ENCODE measurements at regions not wholly inside any gene's neighbourhood (a gene's known extent, or its start where the extent isn't known, plus 50 kb on each side); places are given as distances from the start of the nearest gene placed in this dataset.

DNA sequence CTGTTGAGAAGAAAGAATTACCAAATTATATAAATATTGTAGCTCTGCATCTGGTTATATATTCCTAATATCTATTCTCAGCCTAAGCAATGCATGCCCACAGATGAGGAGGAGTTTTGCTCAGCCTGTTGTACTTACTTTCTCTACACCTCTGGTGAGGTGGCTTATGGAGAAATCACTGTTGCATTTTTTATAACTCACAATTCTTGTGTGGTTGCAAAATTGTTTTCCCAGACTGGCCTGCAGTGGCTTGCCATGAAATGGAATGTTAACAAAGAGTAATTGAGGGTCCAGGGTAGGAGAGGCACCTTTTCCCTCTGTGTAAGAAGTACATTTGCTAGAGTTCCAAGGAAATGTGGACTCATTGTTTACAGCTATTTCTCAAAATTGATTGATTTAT is 202.0 kb upstream of the SEMA3E start:
- Histone ChIP-seq H3K18ac (ENCODE audit: low read depth in 1 of 2, low read length in 2 of 2) (no peak overlapping the region), H3K9ac (ENCODE audit: low read length) (no peak overlapping the region), H2BK12ac (ENCODE audit: low read length in 2 of 2) (no peak overlapping the region), H3K4me3 (ENCODE audit: insufficient read depth in 1 of 2, low read depth in 1 of 2, low read length in 2 of 2) (no peak overlapping the region), H3K4me1 (ENCODE audit: control insufficient read depth, insufficient read depth, low read depth, low read length) (no peaks in the 10 kb centered on the region), H2BK120ac (ENCODE audit: low read depth, low read length) (no peak overlapping the region), H4K8ac (ENCODE audit: low read length) (no peak overlapping the region), H3K36me3 (ENCODE audit: control insufficient read depth in 1 of 2, insufficient read depth in 2 of 2, low read depth in 1 of 2, low read length in 2 of 2) (no peaks in the 10 kb centered on the region), H3K9me3 (ENCODE audit: control insufficient read depth, low read length) (no peaks in the 10 kb centered on the region), H3K4ac (ENCODE audit: low read depth in 1 of 2, low read length in 2 of 2) (no peak overlapping the region), H2AFZ (ENCODE audit: low read depth, low read length) (no peak overlapping the region), H4K91ac (ENCODE audit: low read length) (no peak overlapping the region), H3K27me3 (ENCODE audit: control insufficient read depth in 1 of 2, insufficient read depth in 1 of 2, low read length in 2 of 2) (no peaks in the 10 kb centered on the region), H2BK5ac (ENCODE audit: low read depth, low read length, poor library complexity, severe bottlenecking) (no peak overlapping the region), H2BK15ac (ENCODE audit: low read depth, poor library complexity, severe bottlenecking) (no peak overlapping the region), H3K27ac (ENCODE audit: low read length, poor library complexity, severe bottlenecking) (no peak overlapping the region), H3K14ac (ENCODE audit: low read length in 2 of 2) (no peak overlapping the region), H3K79me1 (replicated peaks; ENCODE audit: low read length, poor library complexity, severe bottlenecking) (no peaks in the 10 kb centered on the region), H2AK5ac (ENCODE audit: low read length, severe bottlenecking) (no peak overlapping the region), H3K23ac (ENCODE audit: low read length in 2 of 2) (no peak overlapping the region), H3K4me2 (ENCODE audit: low read length, poor library complexity, severe bottlenecking) (no peak overlapping the region)
- no peak for DNase-seq

DNA sequence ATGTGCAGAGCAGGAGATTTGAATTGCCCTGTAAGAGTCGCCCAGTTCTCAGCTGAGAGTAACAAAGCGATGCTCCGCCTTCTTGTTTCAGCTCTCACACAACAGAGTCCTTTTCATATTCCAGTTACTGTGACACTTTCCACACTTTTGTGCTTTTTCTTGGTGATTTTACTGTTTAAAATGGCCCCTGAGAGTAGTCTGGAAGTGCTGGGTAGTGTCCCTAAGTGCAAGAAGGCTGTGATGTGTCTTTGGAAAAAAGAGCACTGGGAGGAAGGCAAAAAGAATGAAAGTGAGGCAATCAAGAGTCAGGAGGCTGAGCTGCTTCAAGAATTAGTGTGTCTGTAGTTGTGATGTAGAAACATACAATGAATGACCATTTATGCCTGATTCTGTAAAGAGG is 201.2 kb upstream of the SEMA3E start:
- Histone ChIP-seq H3K79me1 (replicated peaks; ENCODE audit: low read length, poor library complexity, severe bottlenecking) (no peaks in the 10 kb centered on the region), H3K27me3 (ENCODE audit: control insufficient read depth in 1 of 2, insufficient read depth in 1 of 2, low read length in 2 of 2) (no peaks in the 10 kb centered on the region), H2AK5ac (ENCODE audit: low read length, severe bottlenecking) (no peak overlapping the region), H2BK120ac (ENCODE audit: low read depth, low read length) (no peak overlapping the region), H3K4ac (ENCODE audit: low read depth in 1 of 2, low read length in 2 of 2) (no peak overlapping the region), H3K23ac (ENCODE audit: low read length in 2 of 2) (no peak overlapping the region), H4K8ac (ENCODE audit: low read length) (no peak overlapping the region), H2BK5ac (ENCODE audit: low read depth, low read length, poor library complexity, severe bottlenecking) (no peak overlapping the region), H3K36me3 (ENCODE audit: control insufficient read depth in 1 of 2, insufficient read depth in 2 of 2, low read depth in 1 of 2, low read length in 2 of 2) (no peaks in the 10 kb centered on the region), H3K4me1 (ENCODE audit: control insufficient read depth, insufficient read depth, low read depth, low read length) (no peaks in the 10 kb centered on the region), H3K18ac (ENCODE audit: low read depth in 1 of 2, low read length in 2 of 2) (no peak overlapping the region), H3K14ac (ENCODE audit: low read length in 2 of 2) (no peak overlapping the region), H2AFZ (ENCODE audit: low read depth, low read length) (no peak overlapping the region), H3K27ac (ENCODE audit: low read length, poor library complexity, severe bottlenecking) (no peak overlapping the region), H2BK15ac (ENCODE audit: low read depth, poor library complexity, severe bottlenecking) (no peak overlapping the region), H3K9me3 (ENCODE audit: control insufficient read depth, low read length) (no peaks in the 10 kb centered on the region), H2BK12ac (ENCODE audit: low read length in 2 of 2) (no peak overlapping the region), H4K91ac (ENCODE audit: low read length) (no peak overlapping the region), H3K4me2 (ENCODE audit: low read length, poor library complexity, severe bottlenecking) (no peak overlapping the region), H3K4me3 (ENCODE audit: insufficient read depth in 1 of 2, low read depth in 1 of 2, low read length in 2 of 2) (no peak overlapping the region), H3K9ac (ENCODE audit: low read length) (peak overlapping the region; percentile 51)
- peak; percentile 8 for DNase-seq
- WGBS = 100% methylated on average over 1 of the region's 3 CpGs

DNA sequence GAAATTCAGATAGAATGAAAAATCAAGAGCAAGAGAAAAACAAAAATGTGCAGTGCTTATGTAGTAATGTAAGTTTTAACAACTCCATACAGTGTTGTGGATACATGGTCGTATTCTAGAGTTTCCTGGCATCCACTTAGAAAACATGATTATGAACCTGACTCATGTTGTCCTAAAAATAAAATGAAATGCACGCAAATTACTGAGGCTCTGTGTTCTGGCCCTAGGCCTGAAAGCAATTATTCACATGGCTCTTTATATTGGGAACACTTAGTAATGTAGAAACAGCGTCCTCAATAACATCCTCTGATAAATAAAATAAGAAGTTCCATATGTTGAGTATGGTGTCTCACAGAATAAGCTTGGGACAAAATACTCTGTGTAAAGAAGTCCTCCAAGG is 200.2 kb upstream of the SEMA3E start:
- H2BK12ac ChIP-seq (ENCODE audit: low read length in 2 of 2) = no peak overlapping the region
- H3K4me1 ChIP-seq (ENCODE audit: control insufficient read depth, insufficient read depth, low read depth, low read length) = no peaks in the 10 kb centered on the region
- no peak overlapping the region for H2BK5ac ChIP-seq (ENCODE audit: low read depth, low read length, poor library complexity, severe bottlenecking)
- no peak overlapping the region for H2BK120ac ChIP-seq (ENCODE audit: low read depth, low read length)
- no peaks in the 10 kb centered on the region for H3K36me3 ChIP-seq (ENCODE audit: control insufficient read depth in 1 of 2, insufficient read depth in 2 of 2, low read depth in 1 of 2, low read length in 2 of 2)
- H3K9ac ChIP-seq (ENCODE audit: low read length) = peak overlapping the region; percentile 51
- no peaks in the 10 kb centered on the region for H3K79me1 ChIP-seq (replicated peaks; ENCODE audit: low read length, poor library complexity, severe bottlenecking)
- H3K23ac ChIP-seq (ENCODE audit: low read length in 2 of 2) = no peak overlapping the region
- no peak for DNase-seq
- H2AFZ ChIP-seq (ENCODE audit: low read depth, low read length) = no peak overlapping the region
- no CpG with 5 or more reads among the region's 3 CpGs for WGBS
- no peak overlapping the region for H3K14ac ChIP-seq (ENCODE audit: low read length in 2 of 2)
- H3K4me2 ChIP-seq (ENCODE audit: low read length, poor library complexity, severe bottlenecking) = no peak overlapping the region
- no peak overlapping the region for H4K8ac ChIP-seq (ENCODE audit: low read length)
- H3K9me3 ChIP-seq (ENCODE audit: control insufficient read depth, low read length) = no peaks in the 10 kb centered on the region
- H3K4me3 ChIP-seq (ENCODE audit: insufficient read depth in 1 of 2, low read depth in 1 of 2, low read length in 2 of 2) = no peak overlapping the region
- no peak overlapping the region for H3K18ac ChIP-seq (ENCODE audit: low read depth in 1 of 2, low read length in 2 of 2)
- H3K27ac ChIP-seq (ENCODE audit: low read length, poor library complexity, severe bottlenecking) = no peak overlapping the region
- H4K91ac ChIP-seq (ENCODE audit: low read length) = no peak overlapping the region
- H2AK5ac ChIP-seq (ENCODE audit: low read length, severe bottlenecking) = no peak overlapping the region
- H3K27me3 ChIP-seq (ENCODE audit: control insufficient read depth in 1 of 2, insufficient read depth in 1 of 2, low read length in 2 of 2) = no peaks in the 10 kb centered on the region
- H2BK15ac ChIP-seq (ENCODE audit: low read depth, poor library complexity, severe bottlenecking) = no peak overlapping the region
- H3K4ac ChIP-seq (ENCODE audit: low read depth in 1 of 2, low read length in 2 of 2) = no peak overlapping the region

- no peaks in the 10 kb centered on the region for H3K27me3 ChIP-seq (ENCODE audit: control insufficient read depth in 1 of 2, insufficient read depth in 1 of 2, low read length in 2 of 2)
- H3K4me1 ChIP-seq (ENCODE audit: control insufficient read depth, insufficient read depth, low read depth, low read length) = no peaks in the 10 kb centered on the region
- no peak overlapping the region for H2AFZ ChIP-seq (ENCODE audit: low read depth, low read length)
- H3K9me3 ChIP-seq (ENCODE audit: control insufficient read depth, low read length) = peaks cover 3% of the 10 kb centered on the region
- no peak overlapping the region for H3K4me3 ChIP-seq (ENCODE audit: insufficient read depth in 1 of 2, low read depth in 1 of 2, low read length in 2 of 2)
- no peak overlapping the region for H4K8ac ChIP-seq (ENCODE audit: low read length)
- H2BK120ac ChIP-seq (ENCODE audit: low read depth, low read length) = no peak overlapping the region
- no peak overlapping the region for H3K27ac ChIP-seq (ENCODE audit: low read length, poor library complexity, severe bottlenecking)
- DNase-seq = no peak
- no peak overlapping the region for H3K14ac ChIP-seq (ENCODE audit: low read length in 2 of 2)
- no peak overlapping the region for H3K18ac ChIP-seq (ENCODE audit: low read depth in 1 of 2, low read length in 2 of 2)
- H2BK15ac ChIP-seq (ENCODE audit: low read depth, poor library complexity, severe bottlenecking) = no peak overlapping the region
- H2BK12ac ChIP-seq (ENCODE audit: low read length in 2 of 2) = no peak overlapping the region
- no peak overlapping the region for H2BK5ac ChIP-seq (ENCODE audit: low read depth, low read length, poor library complexity, severe bottlenecking)
- H3K4ac ChIP-seq (ENCODE audit: low read depth in 1 of 2, low read length in 2 of 2) = no peak overlapping the region
- H4K91ac ChIP-seq (ENCODE audit: low read length) = no peak overlapping the region
- no peak overlapping the region for H3K9ac ChIP-seq (ENCODE audit: low read length)
- no peak overlapping the region for H2AK5ac ChIP-seq (ENCODE audit: low read length, severe bottlenecking)
- no peaks in the 10 kb centered on the region for H3K36me3 ChIP-seq (ENCODE audit: control insufficient read depth in 1 of 2, insufficient read depth in 2 of 2, low read depth in 1 of 2, low read length in 2 of 2)
- H3K23ac ChIP-seq (ENCODE audit: low read length in 2 of 2) = no peak overlapping the region
- WGBS = 99% methylated on average over 6 of the region's 6 CpGs
- H3K79me1 ChIP-seq (replicated peaks; ENCODE audit: low read length, poor library complexity, severe bottlenecking) = no peaks in the 10 kb centered on the region
- H3K4me2 ChIP-seq (ENCODE audit: low read length, poor library complexity, severe bottlenecking) = no peak overlapping the region
Observed at GRCh38 chr7:83842894-83843293, 194.0 kb upstream of the SEMA3E start.

All from mesenchymal stem cell (in vitro differentiated cells and primary cell).